Femur (tissue), 1 donor: ENCODE measurements at regions not wholly inside any gene's neighbourhood (a gene's known extent, or its start where the extent isn't known, plus 50 kb on each side); places are given as distances from the start of the nearest gene placed in this dataset.
"Not testable (repeated sequence)": the region's sequence is repeated elsewhere in the genome, so short reads cannot be mapped to it uniquely, and the experiment has no call there.

Source experiments
- DNase-seq: peaks from one replicate; pipeline ENCODE4 v3.0.0-alpha.2; 2017

- no peak for DNase-seq
These were observed 67.4 kb downstream of the ARRDC3 start for GRCh38 chr5:91315701-91316100.

GRCh38 chr5:91313757-91314673, 69.1 kb downstream of the ARRDC3 start:
- DNase-seq: peak; percentile 69

DNA sequence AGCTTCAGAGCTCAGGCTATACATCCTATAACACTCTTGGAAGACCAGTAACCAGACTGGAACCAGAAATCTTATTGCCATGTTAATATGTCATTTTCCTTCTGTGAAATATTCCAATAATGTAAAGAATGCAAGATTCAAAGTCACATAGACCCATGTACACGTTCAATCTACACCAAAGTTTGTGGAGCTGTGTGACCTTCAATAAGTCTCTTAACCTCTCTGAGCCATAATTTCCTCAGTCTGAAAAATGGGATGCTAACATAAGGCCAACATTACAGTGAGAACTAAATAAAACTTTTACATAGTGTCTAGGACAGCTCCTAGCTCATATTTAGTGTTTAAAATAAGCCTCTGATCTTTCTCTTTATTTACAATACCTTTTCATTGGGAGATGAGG, 70.4 kb downstream of the ARRDC3 start:
- DNase-seq: no peak

- DNase-seq: peak; percentile 81
These were observed 71.2 kb downstream of the ARRDC3 start for GRCh38 chr5:91311697-91312501.

GRCh38 chr5:91311168-91311696, 71.9 kb downstream of the ARRDC3 start:
- peak; percentile 31 for DNase-seq

GRCh38 chr5:91308157-91308556, 75.0 kb downstream of the ARRDC3 start:
- DNase-seq: not testable (repeated sequence)

- peak; percentile 74 for DNase-seq
These were observed 76.1 kb downstream of the ARRDC3 start for GRCh38 chr5:91307048-91307447.

DNA sequence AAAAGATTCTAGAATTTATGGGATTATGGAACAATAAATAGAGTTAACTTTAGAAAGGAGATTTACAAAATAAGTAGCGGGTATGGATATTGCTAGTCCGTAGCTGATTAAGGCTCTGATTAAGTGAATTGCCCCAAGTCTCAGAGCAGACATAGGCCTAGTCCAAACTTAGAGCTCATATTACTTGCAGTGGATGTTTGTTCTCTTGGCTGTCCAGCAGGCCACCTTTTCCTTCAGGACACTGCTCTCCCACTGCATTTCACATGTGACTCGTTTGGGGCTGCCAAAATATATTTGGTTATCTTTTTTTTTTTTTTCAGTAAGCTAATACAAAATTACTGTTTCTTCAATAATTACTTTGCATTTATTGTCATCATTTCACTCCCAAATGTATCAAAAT, 76.6 kb downstream of the ARRDC3 start:
- no peak for DNase-seq

GRCh38 chr5:91305640-91306039, 77.5 kb downstream of the ARRDC3 start:
- no peak for DNase-seq

DNA sequence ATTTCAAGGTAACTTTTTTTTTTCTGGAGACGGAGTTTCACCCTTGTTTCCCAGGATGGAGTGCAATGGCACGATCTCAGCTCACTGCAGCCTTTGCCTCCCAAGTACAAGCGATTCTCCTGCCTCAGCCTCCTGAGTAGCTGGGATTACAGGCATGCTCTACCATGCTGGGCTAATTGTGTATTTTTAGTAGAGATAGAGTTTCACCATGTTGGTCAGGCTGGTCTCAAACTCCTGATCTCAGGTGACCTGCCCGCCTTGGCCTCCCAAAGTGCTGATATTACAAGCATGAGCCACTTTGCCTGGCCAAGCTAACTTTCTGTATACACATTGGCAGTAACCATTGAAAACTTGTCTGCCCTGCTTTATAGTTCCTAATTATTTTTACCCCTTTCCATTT, 79.1 kb downstream of the ARRDC3 start:
- not testable (repeated sequence) for DNase-seq

DNA sequence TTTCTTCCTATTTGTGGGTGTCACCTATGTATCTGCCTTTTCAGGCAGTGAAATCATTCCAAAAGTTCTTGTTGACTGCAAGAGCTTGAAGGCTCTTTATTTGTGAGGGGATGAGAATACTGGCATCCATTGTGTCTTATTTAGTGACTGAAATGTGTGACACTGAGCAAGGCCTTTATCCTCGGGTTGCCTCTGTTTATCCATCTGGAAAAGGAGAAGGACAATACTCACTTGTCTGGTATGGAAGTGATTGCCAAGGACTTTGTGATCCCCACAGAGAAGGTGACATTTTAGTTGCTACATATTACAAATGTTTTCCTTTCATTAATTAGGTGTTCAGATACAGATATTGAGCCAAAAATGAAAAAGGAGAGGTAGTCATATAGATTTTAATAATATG, 80.2 kb downstream of the ARRDC3 start:
- no peak for DNase-seq

- no peak for DNase-seq
These were observed 80.8 kb downstream of the ARRDC3 start for GRCh38 chr5:91302305-91302704.

GRCh38 chr5:91301106-91301846, 81.8 kb downstream of the ARRDC3 start:
- no peak for DNase-seq

- DNase-seq: no peak
These were observed 85.1 kb downstream of the ARRDC3 start for GRCh38 chr5:91297994-91298393.

GRCh38 chr5:91296674-91297143, 86.4 kb downstream of the ARRDC3 start:
- peak; percentile 53 for DNase-seq

DNA sequence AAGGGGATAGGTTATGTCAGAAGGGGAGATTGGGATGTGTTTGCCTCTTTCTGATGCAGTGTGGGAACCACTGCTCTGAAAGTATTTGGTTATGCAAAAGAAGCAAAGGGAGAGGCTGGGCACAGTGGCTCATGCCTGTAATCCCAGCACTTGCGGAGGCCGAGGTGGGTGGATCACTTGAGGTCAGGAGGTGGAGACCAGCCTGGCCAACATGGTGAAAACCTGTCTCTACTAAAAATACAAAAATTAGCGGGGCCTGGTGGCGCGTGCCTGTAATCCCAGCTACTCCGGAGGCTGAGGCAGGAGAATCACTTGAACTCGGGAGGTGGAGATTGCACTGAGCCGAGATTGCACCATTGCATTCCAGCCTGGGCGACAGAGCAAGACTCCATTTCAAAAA, 87.0 kb downstream of the ARRDC3 start:
- DNase-seq: not testable (repeated sequence)

DNA sequence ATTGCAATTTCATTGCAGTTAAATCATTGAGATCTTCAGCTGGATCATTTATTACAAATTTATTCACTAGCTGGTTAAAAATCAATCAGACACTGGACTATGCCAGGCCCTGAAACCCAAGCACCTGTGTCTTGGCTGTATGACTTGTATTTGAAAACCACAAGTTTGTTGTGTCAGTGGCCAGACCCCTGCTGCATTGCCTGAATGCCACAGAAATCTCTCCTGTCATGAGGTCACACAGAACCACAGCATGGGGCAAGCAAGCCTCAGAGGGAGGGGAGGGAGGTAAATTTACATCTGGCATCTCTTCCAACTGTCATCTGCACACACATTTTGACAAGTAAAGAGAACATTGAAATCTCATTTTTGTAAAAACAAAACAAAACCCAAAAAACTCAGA, 90.0 kb downstream of the ARRDC3 start:
- no peak for DNase-seq

DNA sequence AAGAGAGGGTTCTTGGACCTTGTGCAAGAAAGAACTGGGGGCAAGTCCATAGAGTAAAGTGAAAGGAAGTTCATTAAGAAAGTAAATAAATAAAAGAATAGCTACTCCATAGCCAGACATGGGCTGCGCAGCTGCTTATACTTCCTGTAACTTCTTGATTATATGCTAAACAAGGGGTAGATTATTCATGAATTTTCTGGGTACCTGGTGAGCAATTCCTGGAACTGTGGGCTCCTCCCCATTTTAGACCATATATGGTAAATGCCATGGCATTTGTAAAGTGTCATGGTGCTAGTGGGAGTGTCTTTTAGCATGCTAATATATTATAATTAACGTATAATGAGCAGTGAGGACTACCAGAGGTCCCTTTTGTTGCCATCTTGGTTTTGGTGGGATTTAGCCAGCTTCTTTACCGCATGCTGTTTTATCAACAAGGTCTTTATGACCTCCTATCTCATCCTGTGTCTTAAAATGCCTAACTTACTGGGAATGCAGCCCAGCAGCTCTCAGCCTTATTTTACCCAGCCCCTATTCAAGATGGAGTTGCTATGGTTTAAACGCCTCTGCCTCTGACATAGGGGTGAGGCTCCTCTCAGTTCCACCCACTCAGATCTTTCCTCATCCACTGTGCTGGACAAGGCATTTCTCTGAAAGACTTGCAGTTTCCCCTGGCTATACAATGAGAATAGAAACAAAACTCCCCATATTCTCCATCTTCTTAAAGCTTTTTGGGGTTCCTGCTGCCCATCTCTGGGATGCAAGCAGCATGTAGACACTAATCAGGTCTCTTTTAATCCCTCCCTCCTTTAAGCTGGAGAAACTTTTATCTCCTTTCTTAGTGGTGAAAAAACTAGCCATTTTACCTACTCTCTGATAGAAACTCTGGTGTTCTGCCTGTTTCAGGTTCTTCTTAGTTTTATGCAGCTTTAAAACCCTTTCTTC, 91.2 kb downstream of the ARRDC3 start:
- no peak for DNase-seq

- peak; percentile 33 for DNase-seq
These were observed 94.8 kb downstream of the ARRDC3 start for GRCh38 chr5:91288118-91288916.

DNA sequence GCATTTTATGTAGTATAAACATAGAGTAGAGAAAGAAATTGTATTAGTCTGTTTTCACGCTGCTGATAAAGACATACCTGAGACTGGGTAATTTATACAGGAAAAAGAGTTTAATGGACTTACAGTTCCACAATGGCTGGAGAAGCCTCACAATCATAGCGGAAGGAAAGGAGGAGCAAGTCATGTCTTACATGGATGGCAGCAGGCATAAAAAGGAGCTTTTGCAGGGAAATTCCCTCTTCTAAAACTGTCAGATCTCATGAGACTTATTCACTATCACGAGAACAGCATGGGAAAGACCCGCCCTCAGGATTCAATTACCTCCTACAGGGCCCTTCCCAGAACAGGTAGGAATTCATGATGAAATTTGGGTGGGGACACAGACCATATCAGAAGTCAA, 98.1 kb downstream of the ARRDC3 start:
- DNase-seq: not testable (repeated sequence)

- no peak for DNase-seq
These were observed 99.2 kb downstream of the ARRDC3 start for GRCh38 chr5:91283899-91284298.
